HG03025 (cell line): ENCODE measurements at regions not wholly inside any gene's neighbourhood (a gene's known extent, or its start where the extent isn't known, plus 50 kb on each side); places are given as distances from the start of the nearest gene placed in this dataset.

Source experiments
- ATAC-seq: cut with Tn5 transposase; IDR thresholded peaks from one replicate; pipeline ENCODE4 v1.9.1; 2021; ENCODE audit warnings: mild to moderate bottlenecking, moderate library complexity; ENCODE audit not compliant: unreplicated experiment, low FRiP score

- ATAC-seq, result no peak
These were observed 175.4 kb upstream of the SIX2 start for GRCh38 chr2:45184606-45185005.

GRCh38 chr2:45182667-45183295 lies 173.5 kb upstream of the SIX2 start:
- ATAC-seq, result no peak

- ATAC-seq, result no peak
These were observed 171.5 kb upstream of the SIX2 start for GRCh38 chr2:45180779-45181178.

- ATAC-seq, result no peak
These were observed 170.9 kb upstream of the SIX2 start for GRCh38 chr2:45180033-45180746.

GRCh38 chr2:45178854-45179253 lies 169.6 kb upstream of the SIX2 start:
- ATAC-seq, result no peak

- ATAC-seq, result no peak
These were observed 169.1 kb upstream of the SIX2 start for GRCh38 chr2:45178359-45178758.

GRCh38 chr2:45177870-45178269 lies 168.6 kb upstream of the SIX2 start:
- no peak for ATAC-seq

- ATAC-seq, result no peak
These were observed 167.1 kb upstream of the SIX2 start for GRCh38 chr2:45176390-45176789.

- no peak for ATAC-seq
These were observed 164.3 kb upstream of the SIX2 start for GRCh38 chr2:45173513-45173912.

- ATAC-seq, result no peak
These were observed 163.6 kb upstream of the SIX2 start for GRCh38 chr2:45172760-45173392.

GRCh38 chr2:45172142-45172541 lies 162.9 kb upstream of the SIX2 start:
- ATAC-seq, result no peak

GRCh38 chr2:45171136-45171501 lies 161.9 kb upstream of the SIX2 start:
- ATAC-seq, result no peak

GRCh38 chr2:45170191-45171135 lies 161.2 kb upstream of the SIX2 start:
- ATAC-seq, result no peak

GRCh38 chr2:45169339-45170190 lies 160.3 kb upstream of the SIX2 start:
- no peak for ATAC-seq

- no peak for ATAC-seq
These were observed 159.6 kb upstream of the SIX2 start for GRCh38 chr2:45168711-45169338.

- no peak for ATAC-seq
These were observed 158.8 kb upstream of the SIX2 start for GRCh38 chr2:45167920-45168629.

GRCh38 chr2:45166229-45166890 lies 157.1 kb upstream of the SIX2 start:
- ATAC-seq, result no peak

GRCh38 chr2:45162711-45163110 lies 153.5 kb upstream of the SIX2 start:
- ATAC-seq, result no peak
